ENCODE measurements at regions not wholly inside any gene's neighbourhood (a gene's known extent, or its start where the extent isn't known, plus 50 kb on each side); places are given as distances from the start of the nearest gene placed in this dataset.

DNA sequence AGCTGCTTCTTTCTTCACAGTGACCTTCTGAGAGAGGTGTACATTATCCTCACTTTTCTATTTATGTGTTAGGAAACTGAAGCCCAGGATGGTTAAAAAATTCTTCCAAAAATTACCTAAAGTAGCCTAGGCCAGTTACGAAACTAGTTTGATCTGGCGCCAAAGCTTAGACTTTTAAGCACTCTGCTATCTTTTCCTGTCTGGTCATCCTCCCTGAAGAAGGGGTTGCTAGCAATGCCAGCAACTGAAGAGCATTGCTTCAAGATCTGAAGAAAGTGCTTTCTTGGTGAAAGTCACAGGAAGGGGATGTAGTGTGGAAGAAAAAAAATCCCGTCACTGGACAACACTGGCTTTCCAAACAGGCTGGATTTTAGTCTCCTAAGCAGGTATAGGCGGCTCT lies 618.8 kb upstream of the GRM7 start:
- ATAC-seq (no peak), DNase-seq (no peak)
- H3K27me3 ChIP-seq, result no peaks in the 10 kb centered on the region
- no peaks in the 10 kb centered on the region for H3K36me3 ChIP-seq
- no peaks in the 10 kb centered on the region for H3K4me1 ChIP-seq
- H3K27ac ChIP-seq, result no peak overlapping the region
- no peak overlapping the region for H3K4me3 ChIP-seq
- TF ChIP-seq, protein P1, sequence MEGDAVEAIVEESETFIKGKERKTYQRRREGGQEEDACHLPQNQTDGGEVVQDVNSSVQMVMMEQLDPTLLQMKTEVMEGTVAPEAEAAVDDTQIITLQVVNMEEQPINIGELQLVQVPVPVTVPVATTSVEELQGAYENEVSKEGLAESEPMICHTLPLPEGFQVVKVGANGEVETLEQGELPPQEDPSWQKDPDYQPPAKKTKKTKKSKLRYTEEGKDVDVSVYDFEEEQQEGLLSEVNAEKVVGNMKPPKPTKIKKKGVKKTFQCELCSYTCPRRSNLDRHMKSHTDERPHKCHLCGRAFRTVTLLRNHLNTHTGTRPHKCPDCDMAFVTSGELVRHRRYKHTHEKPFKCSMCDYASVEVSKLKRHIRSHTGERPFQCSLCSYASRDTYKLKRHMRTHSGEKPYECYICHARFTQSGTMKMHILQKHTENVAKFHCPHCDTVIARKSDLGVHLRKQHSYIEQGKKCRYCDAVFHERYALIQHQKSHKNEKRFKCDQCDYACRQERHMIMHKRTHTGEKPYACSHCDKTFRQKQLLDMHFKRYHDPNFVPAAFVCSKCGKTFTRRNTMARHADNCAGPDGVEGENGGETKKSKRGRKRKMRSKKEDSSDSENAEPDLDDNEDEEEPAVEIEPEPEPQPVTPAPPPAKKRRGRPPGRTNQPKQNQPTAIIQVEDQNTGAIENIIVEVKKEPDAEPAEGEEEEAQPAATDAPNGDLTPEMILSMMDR (IDR thresholded peaks at IDR 0.05), result no peak
- H3K9me3 ChIP-seq, result peaks cover 0 to 14% (median 0%) of the 10 kb centered on the region in 11 donors
- WGBS, 2 donors, result 76 to 81% methylated on average over 4 of the region's 4 CpGs
- intact Hi-C loops (cut with DNase I), result no loop called here

GRCh38 chr3:6248528-6248927 lies 612.4 kb upstream of the GRM7 start:
- Histone ChIP-seq H3K4me3 (no peak overlapping the region), H3K36me3 (no peaks in the 10 kb centered on the region), H3K4me1 (no peaks in the 10 kb centered on the region), H3K27me3 (no peaks in the 10 kb centered on the region), H3K27ac (no peak overlapping the region), H3K9me3 (no peaks in the 10 kb centered on the region)
- 43 to 77% methylated on average over 2 of the region's 2 CpGs for WGBS, 2 donors
- TF ChIP-seq, protein P1 (IDR thresholded peaks at IDR 0.05), result no peak
- ATAC-seq (no peak), DNase-seq (no peak)
- intact Hi-C loops (cut with DNase I), result no loop called here

DNA sequence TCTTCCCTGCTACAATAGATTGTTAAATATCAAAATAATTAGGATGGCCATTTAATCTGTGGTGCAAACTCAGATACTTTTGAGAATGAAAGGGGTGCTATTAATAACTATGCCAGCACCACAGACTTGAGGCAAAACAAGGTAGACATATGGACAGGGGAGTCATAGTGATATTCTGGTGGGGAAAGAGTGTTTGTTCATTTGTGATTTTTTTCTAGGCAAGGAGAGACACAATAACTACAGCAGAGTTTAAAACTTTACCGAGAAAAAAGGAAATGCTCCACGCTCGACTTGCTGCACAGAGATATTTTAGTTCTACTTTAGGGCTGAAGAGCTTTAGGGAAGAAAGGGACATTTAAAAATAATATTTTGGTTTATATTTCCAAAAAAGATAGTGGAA lies 611.2 kb upstream of the GRM7 start:
- H3K36me3 ChIP-seq, result no peaks in the 10 kb centered on the region
- peaks cover 0 to 8% (median 0%) of the 10 kb centered on the region in 11 donors for H3K9me3 ChIP-seq
- no peak for DNase-seq
- no peak overlapping the region for H3K27ac ChIP-seq
- 75 to 87% methylated on average over 3 of the region's 3 CpGs for WGBS, 2 donors
- TF ChIP-seq, protein P1 (IDR thresholded peaks at IDR 0.05), result no peak
- no peaks in the 10 kb centered on the region for H3K4me1 ChIP-seq
- ATAC-seq, result no peak
- no peak overlapping the region for H3K4me3 ChIP-seq
- H3K27me3 ChIP-seq, result no peaks in the 10 kb centered on the region
- intact Hi-C loops (cut with DNase I), result no loop called here

- no peak for ATAC-seq
- H3K4me1 ChIP-seq, result no peaks in the 10 kb centered on the region
- H3K4me3 ChIP-seq, result no peak overlapping the region
- DNase-seq, result no peak
- intact Hi-C loops (cut with DNase I), result no loop called here
- H3K36me3 ChIP-seq, result no peaks in the 10 kb centered on the region
- no peaks in the 10 kb centered on the region for H3K27me3 ChIP-seq
- H3K27ac ChIP-seq, result no peak overlapping the region
- peaks cover 0 to 12% (median 0%) of the 10 kb centered on the region in 11 donors for H3K9me3 ChIP-seq
- TF ChIP-seq, protein P1 (IDR thresholded peaks at IDR 0.05), result no peak
Observed at GRCh38 chr3:6250167-6250566, 610.7 kb upstream of the GRM7 start.

Data from heart right ventricle (tissue), 16 donors.